ENCODE measurements at regions not wholly inside any gene's neighbourhood (a gene's known extent, or its start where the extent isn't known, plus 50 kb on each side); places are given as distances from the start of the nearest gene placed in this dataset.
A peak's percentile ranks its signal among the peaks of the same experiment; 100 is the strongest.

GRCh38 chr1:56356376-56356990 lies 222.9 kb downstream of the PLPP3 start:
- no peak for DNase-seq

GRCh38 chr1:56355918-56356317 lies 223.4 kb downstream of the PLPP3 start:
- no peak for DNase-seq

- no peak for DNase-seq
Observed at GRCh38 chr1:56355422-56355821, 223.9 kb downstream of the PLPP3 start.

DNA sequence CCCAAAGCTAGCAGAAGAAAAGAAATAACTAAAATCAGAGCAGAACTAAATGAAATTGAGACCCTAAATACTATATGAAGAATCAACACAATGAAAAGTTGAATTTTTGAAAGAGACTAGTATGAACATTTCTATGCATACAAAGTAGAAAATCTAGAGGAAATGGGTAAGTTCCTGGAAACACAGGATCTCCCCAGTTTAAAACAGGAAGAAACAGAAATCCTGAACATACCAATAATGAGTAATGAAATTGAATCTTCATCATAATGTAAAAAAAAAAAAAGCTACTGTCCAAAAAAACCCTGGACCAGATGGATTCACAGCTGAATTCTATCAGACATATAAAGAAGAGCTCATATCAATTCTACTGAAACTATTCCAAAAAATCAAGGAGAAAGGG lies 233.5 kb downstream of the PLPP3 start:
- DNase-seq, result no peak

DNA sequence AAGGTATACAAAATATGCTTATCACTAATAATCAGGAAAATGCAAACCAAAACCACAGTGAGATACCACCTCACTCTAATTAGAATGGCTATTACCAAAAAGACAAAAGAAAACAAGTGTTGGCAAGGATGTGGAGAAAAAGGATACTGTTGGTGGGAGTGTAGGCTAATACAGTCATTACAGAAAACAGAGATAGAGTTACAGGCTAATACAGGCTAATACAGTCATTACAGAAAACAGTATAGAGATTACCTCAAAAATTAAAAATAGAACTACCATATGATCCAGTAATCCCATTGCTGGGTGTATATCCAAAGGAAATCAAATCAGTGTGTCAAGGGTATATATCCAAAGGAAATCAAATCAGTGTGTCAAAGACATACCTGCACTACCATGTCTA lies 238.4 kb downstream of the PLPP3 start:
- DNase-seq, result no peak

DNA sequence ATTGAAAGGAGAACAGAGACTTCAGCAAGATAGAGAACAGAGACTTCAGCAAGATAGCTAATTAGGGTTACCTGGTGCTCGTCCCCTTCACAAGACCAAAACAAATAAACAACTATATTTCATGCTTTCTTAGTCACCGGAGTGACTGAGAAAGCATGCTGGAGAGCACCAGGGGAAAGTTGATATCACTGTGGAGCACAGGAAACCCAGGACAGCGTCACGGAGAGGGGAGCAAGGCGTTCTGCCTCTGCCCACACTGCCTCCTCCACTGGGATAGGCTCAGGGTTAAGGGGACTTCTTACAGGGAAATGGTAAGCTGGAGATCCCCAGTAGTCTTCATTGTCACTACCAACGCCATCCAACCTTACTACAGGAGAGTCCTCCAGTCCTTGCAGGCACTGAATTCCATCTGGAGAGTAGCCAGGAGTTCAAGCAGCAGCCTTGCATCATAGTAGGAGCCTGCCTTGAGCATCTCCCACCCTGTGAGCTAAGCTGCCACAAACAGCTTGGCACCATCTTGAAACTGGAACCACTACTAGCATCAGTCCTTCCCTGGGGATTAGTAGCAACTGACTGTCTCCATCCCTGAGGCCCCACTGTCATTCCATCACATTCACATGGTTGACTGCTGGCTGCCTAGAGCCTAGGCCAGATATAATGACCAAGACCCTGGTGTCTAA lies 239.4 kb downstream of the PLPP3 start:
- no peak for DNase-seq

DNA sequence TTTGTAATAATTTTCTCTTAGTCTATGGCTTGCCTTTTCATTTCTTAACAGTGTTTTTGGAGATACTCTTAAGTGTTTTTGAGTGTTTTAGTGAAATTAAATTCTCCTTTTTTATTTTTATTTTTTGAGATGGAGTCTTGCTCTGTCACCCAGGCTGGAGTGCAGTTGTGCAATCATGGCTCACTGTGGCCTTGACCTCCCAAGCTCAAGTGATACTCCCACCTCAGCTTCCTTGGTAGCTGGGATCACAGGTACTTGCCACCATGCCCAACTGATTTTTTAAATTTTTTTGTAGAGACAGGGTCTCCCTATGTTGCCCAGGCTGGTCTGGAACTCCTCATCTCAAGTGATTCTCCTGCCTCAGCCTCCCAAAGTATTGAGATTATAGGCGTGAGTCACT lies 240.3 kb downstream of the PLPP3 start:
- no peak for DNase-seq

GRCh38 chr1:56336982-56337381 lies 242.4 kb downstream of the PLPP3 start:
- DNase-seq, result no peak

DNA sequence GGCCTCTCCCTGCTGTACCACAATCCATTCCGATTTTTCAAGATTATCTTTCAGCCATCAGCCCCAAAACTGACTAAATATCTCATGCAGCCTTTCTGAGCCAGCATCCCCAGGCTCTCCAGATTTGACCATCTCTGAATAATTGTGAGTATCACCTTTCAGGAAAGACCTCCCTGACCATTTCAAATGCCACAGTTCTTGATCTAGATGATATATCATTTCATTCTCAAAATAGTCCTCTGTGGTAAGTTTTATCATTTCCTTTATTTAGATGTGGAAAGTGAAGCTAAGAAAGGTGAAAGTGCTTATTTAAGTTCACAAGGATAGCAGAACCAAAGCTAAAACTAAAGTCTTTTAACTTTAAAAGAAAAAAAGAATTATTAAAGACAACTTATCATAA lies 244.0 kb downstream of the PLPP3 start:
- no peak for DNase-seq

GRCh38 chr1:56334047-56334446 lies 245.3 kb downstream of the PLPP3 start:
- no peak for DNase-seq

DNA sequence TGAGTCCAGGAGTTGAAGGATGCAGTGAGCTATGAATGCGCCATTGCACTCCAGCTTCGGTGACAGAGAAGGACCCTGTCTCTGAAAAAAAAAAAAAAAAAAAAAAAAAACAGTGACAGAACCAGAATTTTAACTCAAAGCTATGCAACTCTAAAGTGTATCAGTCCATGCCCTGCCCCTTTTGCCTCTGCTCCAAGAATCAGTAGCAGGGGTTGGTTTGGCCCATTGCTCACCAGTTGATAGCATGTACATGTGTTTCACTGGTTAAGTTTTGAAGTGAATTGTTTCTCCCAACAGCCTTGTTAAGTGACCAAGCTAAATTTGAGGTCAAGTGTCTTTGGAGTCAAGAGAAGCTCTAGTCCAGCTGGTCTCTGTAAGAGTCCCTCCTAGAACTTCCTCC lies 245.9 kb downstream of the PLPP3 start:
- DNase-seq, result no peak

- DNase-seq, result no peak
Observed at GRCh38 chr1:56331892-56332567, 247.3 kb downstream of the PLPP3 start.

- no peak for DNase-seq
Observed at GRCh38 chr1:56331207-56331891, 248.0 kb downstream of the PLPP3 start.

DNA sequence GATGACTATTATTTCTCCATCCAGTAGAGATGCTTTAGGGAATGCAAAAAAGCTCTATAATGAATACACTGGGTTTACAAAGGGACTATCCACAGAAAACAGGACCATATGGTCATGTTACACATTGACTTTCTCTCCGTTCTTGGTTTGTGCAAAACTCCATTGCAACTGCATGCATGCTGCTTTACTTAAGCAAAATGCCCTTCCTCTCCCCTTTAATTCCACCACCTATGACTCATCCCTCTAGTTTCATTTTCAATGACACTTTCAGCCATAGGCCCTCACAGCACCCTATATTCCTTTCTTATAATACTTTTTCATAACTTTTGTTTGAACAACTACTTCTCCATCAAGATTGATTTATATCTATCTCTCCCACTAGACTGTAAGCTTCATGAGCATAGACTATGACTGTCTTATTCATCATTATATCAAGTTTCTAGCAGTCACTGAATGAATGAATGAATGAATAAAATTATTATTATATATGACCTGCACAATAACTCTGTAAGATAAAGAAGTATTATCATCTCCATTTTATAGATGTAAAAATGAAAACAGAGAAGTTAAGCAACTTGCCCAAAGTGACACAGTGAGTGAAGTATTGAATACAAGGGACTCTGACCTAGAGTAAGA lies 248.9 kb downstream of the PLPP3 start:
- DNase-seq, result no peak

- no peak for DNase-seq
Observed at GRCh38 chr1:56329970-56330369, 249.4 kb downstream of the PLPP3 start.

GRCh38 chr1:56327195-56327594 lies 252.2 kb downstream of the PLPP3 start:
- DNase-seq, result no peak

GRCh38 chr1:56326056-56326455 lies 253.3 kb downstream of the PLPP3 start:
- DNase-seq, result no peak

DNA sequence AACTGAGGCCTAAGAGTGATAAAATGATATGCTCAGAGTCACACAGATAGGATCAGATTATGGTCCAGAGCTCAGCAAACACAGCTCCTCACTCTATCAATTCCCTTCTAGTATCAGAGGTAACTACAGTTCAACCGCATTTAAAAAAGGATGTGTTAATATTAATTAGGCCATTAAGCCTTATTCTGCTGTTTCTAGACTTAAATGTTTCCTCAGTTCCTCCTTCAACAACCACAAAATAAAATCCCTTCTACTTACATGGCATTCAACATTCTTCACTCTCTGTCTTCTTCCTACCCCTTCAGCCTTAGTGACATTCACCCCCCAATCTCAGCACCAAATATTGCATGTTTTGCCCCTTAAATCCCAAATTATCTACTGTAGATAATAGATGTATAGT lies 254.9 kb downstream of the PLPP3 start:
- no peak for DNase-seq

GRCh38 chr1:56322211-56322610 lies 257.2 kb downstream of the PLPP3 start:
- DNase-seq, result peak in 5 of 56 donors; percentile 2 to 17 (median 5)

GRCh38 chr1:56321150-56321490 lies 258.2 kb downstream of the PLPP3 start:
- DNase-seq, result no peak

DNA sequence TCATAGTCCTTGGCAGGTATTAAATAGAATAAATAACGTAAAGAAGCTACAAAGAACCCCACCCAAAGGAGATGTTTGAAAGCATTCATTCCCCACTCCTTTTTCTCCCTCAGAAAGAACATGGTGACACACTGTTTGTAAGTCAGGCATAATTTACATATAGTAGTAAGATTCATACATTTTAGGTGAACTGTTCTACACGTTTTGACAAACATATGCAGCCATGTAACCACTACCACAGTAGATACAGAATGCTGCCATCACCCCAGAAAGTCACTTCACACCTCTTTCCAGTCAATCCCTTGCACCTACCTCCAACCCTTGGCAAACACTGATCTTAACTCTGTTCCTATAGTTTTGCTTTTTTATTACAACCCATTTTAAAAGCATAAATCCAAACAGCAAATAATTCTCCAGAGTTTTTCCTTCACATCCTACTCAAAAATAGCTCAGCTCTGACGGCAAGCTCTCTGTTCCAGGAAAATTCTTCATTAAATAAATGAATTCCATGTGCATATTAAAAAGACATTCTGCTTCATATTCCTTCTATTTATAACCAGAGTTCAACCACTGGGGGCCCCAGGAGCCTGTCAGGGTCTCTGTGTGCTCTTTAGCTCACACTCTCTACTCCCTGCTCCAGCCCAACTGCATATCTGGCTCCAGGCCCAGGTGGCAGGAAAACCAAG lies 258.8 kb downstream of the PLPP3 start:
- DNase-seq, result no peak
